CD8-positive, alpha-beta memory T cell (primary cell): ENCODE measurements at regions not wholly inside any gene's neighbourhood (a gene's known extent, or its start where the extent isn't known, plus 50 kb on each side); places are given as distances from the start of the nearest gene placed in this dataset.

Source experiments
- CTCF ChIA-PET: fragments of 350-600 bp; sonication (Branson Sonifier 250); formaldehyde crosslinking; loops from one replicate; lab custom pipeline; 2021; ENCODE audit warnings: antibody characterized with exemption; lab: Charles Lee
- POLR2A ChIA-PET: fragments of 350-600 bp; sonication (Branson Sonifier 250); formaldehyde crosslinking; loops from one replicate; lab custom pipeline; 2021; ENCODE audit warnings: antibody characterized with exemption; lab: Charles Lee
- DNase-seq, 5 donors: peaks; one replicate each; pipeline versions ENCODE4 v3.0.0 to v3.0.0-alpha.2; 2020 to 2022; ENCODE audit warnings: mixed read lengths in 1 of 5
- H3K27ac ChIP-seq: one replicate; pipeline ENCODE4 v1.7.0; 2013; ENCODE audit warnings: low read depth, mild to moderate bottlenecking, low read length, moderate library complexity
- H3K27me3 ChIP-seq: 2 replicates; pipeline ENCODE4 v1.7.0; 2013; ENCODE audit warnings: low read length, mild to moderate bottlenecking; ENCODE audit not compliant: insufficient read depth, poor library complexity, severe bottlenecking
- H3K36me3 ChIP-seq: 2 replicates; pipeline ENCODE4 v1.7.0; 2013; ENCODE audit warnings: mild to moderate bottlenecking, low read length, moderate library complexity; ENCODE audit not compliant: insufficient read depth
- H3K4me1 ChIP-seq: 2 replicates; pipeline ENCODE4 v1.7.0; 2013; ENCODE audit warnings: mild to moderate bottlenecking, low read length, moderate library complexity; ENCODE audit not compliant: insufficient read depth
- H3K4me3 ChIP-seq: 2 replicates; pipeline ENCODE4 v1.7.0; 2013; ENCODE audit warnings: mild to moderate bottlenecking, low read length
- H3K9me3 ChIP-seq: 2 replicates; pipeline ENCODE4 v1.7.0; 2013; ENCODE audit warnings: mild to moderate bottlenecking, low read length
- H3K27ac Mint-ChIP-seq, 8 donors: one replicate each; pipeline ENCODE4 v1.8.0; 2020 to 2021; ENCODE audit warnings: mixed read lengths in 8 of 8, mild to moderate bottlenecking in 6 of 8, inconsistent platforms in 3 of 8, moderate library complexity in 3 of 8
- H3K27me3 Mint-ChIP-seq, 2 donors: one replicate each; pipeline ENCODE4 v1.8.0; 2020 to 2021; ENCODE audit warnings: mixed read lengths in 2 of 2, mild to moderate bottlenecking in 1 of 2, moderate library complexity in 1 of 2
- H3K36me3 Mint-ChIP-seq, 3 donors: one replicate each; pipeline ENCODE4 v1.8.0; 2020 to 2021; ENCODE audit warnings: mixed read lengths in 3 of 3, inconsistent platforms in 1 of 3, mild to moderate bottlenecking in 1 of 3
- H3K4me1 Mint-ChIP-seq, 3 donors: one replicate each; pipeline ENCODE4 v1.8.0; 2020 to 2021; ENCODE audit warnings: mixed read lengths in 3 of 3, inconsistent platforms in 1 of 3, mild to moderate bottlenecking in 1 of 3
- H3K4me3 Mint-ChIP-seq, 7 donors: one replicate each; pipeline ENCODE4 v1.8.0; 2020 to 2021; ENCODE audit warnings: mixed read lengths in 7 of 7, mild to moderate bottlenecking in 6 of 7, moderate library complexity in 4 of 7, inconsistent platforms in 2 of 7
- H3K9me3 Mint-ChIP-seq, 5 donors: one replicate each; pipeline ENCODE4 v1.8.0; 2020 to 2022; ENCODE audit warnings: mixed read lengths in 5 of 5, mild to moderate bottlenecking in 3 of 5, moderate library complexity in 2 of 5, inconsistent platforms in 1 of 5

- no peaks in the 10 kb centered on the region for H3K9me3 ChIP-seq
- no peak overlapping the region for H3K27ac Mint-ChIP-seq
- no peaks in the 10 kb centered on the region for H3K36me3 ChIP-seq
- H3K27me3 Mint-ChIP-seq, result no peaks in the 10 kb centered on the region
- POLR2A ChIA-PET, result no interaction called here
- no peak overlapping the region for H3K27ac ChIP-seq
- H3K27me3 ChIP-seq, result no peaks in the 10 kb centered on the region
- H3K4me1 ChIP-seq, result no peaks in the 10 kb centered on the region
- no peak for DNase-seq
- H3K4me3 Mint-ChIP-seq, result no peak overlapping the region
- CTCF ChIA-PET, result no interaction called here
- no peak overlapping the region for H3K4me3 ChIP-seq
- peaks cover 2 to 32% (median 9%) of the 10 kb centered on the region in 5 donors for H3K9me3 Mint-ChIP-seq
- H3K4me1 Mint-ChIP-seq, result no peaks in the 10 kb centered on the region
- no peaks in the 10 kb centered on the region for H3K36me3 Mint-ChIP-seq
Measured at GRCh38 chr5:27437594-27438200, 399.3 kb upstream of the CDH9 start.

- H3K27me3 ChIP-seq, result no peaks in the 10 kb centered on the region
- Mint-ChIP-seq H3K9me3 (peaks cover 4 to 30% (median 11%) of the 10 kb centered on the region in 5 donors), H3K4me1 (no peaks in the 10 kb centered on the region), H3K27ac (no peak overlapping the region), H3K4me3 (no peak overlapping the region), H3K27me3 (no peaks in the 10 kb centered on the region), H3K36me3 (no peaks in the 10 kb centered on the region)
- no peak for DNase-seq
- POLR2A ChIA-PET, result no interaction called here
- no peaks in the 10 kb centered on the region for H3K4me1 ChIP-seq
- no peak overlapping the region for H3K4me3 ChIP-seq
- no peaks in the 10 kb centered on the region for H3K9me3 ChIP-seq
- CTCF ChIA-PET, result no interaction called here
- no peaks in the 10 kb centered on the region for H3K36me3 ChIP-seq
- no peak overlapping the region for H3K27ac ChIP-seq
Measured at GRCh38 chr5:27434335-27434734, 395.9 kb upstream of the CDH9 start.

- ChIA-PET POLR2A (no interaction called here), CTCF (no interaction called here)
- Histone ChIP-seq H3K27ac (no peak overlapping the region), H3K9me3 (no peaks in the 10 kb centered on the region), H3K4me3 (no peak overlapping the region), H3K36me3 (no peaks in the 10 kb centered on the region), H3K27me3 (no peaks in the 10 kb centered on the region), H3K4me1 (no peaks in the 10 kb centered on the region)
- peaks cover 5 to 36% (median 8%) of the 10 kb centered on the region in 5 donors for H3K9me3 Mint-ChIP-seq
- no peak overlapping the region for H3K4me3 Mint-ChIP-seq
- no peak overlapping the region for H3K27ac Mint-ChIP-seq
- H3K4me1 Mint-ChIP-seq, result no peaks in the 10 kb centered on the region
- no peaks in the 10 kb centered on the region for H3K36me3 Mint-ChIP-seq
- DNase-seq, result no peak
- H3K27me3 Mint-ChIP-seq, result no peaks in the 10 kb centered on the region
Measured at GRCh38 chr5:27414099-27414498, 375.7 kb upstream of the CDH9 start.

- H3K4me1 Mint-ChIP-seq, result no peaks in the 10 kb centered on the region
- H3K36me3 Mint-ChIP-seq, result no peaks in the 10 kb centered on the region
- no peak overlapping the region for H3K27ac ChIP-seq
- POLR2A ChIA-PET, result no interaction called here
- no peaks in the 10 kb centered on the region for H3K27me3 Mint-ChIP-seq
- no peaks in the 10 kb centered on the region for H3K36me3 ChIP-seq
- DNase-seq, result no peak
- CTCF ChIA-PET, result no interaction called here
- H3K4me3 ChIP-seq, result no peak overlapping the region
- H3K27me3 ChIP-seq, result no peaks in the 10 kb centered on the region
- H3K9me3 ChIP-seq, result no peaks in the 10 kb centered on the region
- no peak overlapping the region for H3K4me3 Mint-ChIP-seq
- H3K4me1 ChIP-seq, result no peaks in the 10 kb centered on the region
- peaks cover 4 to 34% (median 11%) of the 10 kb centered on the region in 5 donors for H3K9me3 Mint-ChIP-seq
- no peak overlapping the region for H3K27ac Mint-ChIP-seq
Measured at GRCh38 chr5:27412384-27412783, 374.0 kb upstream of the CDH9 start.

- ChIA-PET CTCF (no interaction called here), POLR2A (no interaction called here)
- DNase-seq, result no peak
- no peaks in the 10 kb centered on the region for H3K4me1 Mint-ChIP-seq
- no peaks in the 10 kb centered on the region for H3K27me3 Mint-ChIP-seq
- no peaks in the 10 kb centered on the region for H3K9me3 ChIP-seq
- H3K9me3 Mint-ChIP-seq, result peaks cover 2 to 26% (median 14%) of the 10 kb centered on the region in 5 donors
- H3K4me3 Mint-ChIP-seq, result no peak overlapping the region
- no peak overlapping the region for H3K4me3 ChIP-seq
- H3K36me3 ChIP-seq, result no peaks in the 10 kb centered on the region
- no peaks in the 10 kb centered on the region for H3K27me3 ChIP-seq
- no peaks in the 10 kb centered on the region for H3K36me3 Mint-ChIP-seq
- H3K27ac Mint-ChIP-seq, result no peak overlapping the region
- H3K27ac ChIP-seq, result no peak overlapping the region
- no peaks in the 10 kb centered on the region for H3K4me1 ChIP-seq
Measured at GRCh38 chr5:27406020-27406419, 367.6 kb upstream of the CDH9 start.

- H3K27me3 Mint-ChIP-seq, result no peaks in the 10 kb centered on the region
Measured at GRCh38 chr5:27403243-27403882, 365.0 kb upstream of the CDH9 start.

GRCh38 chr5:27402828-27403227 lies 364.4 kb upstream of the CDH9 start:
- H3K4me3 Mint-ChIP-seq, result no peak overlapping the region
- no peak overlapping the region for H3K4me3 ChIP-seq
- DNase-seq, result no peak
- no peaks in the 10 kb centered on the region for H3K36me3 ChIP-seq
- no peak overlapping the region for H3K27ac ChIP-seq
- no peak overlapping the region for H3K27ac Mint-ChIP-seq
- H3K4me1 ChIP-seq, result no peaks in the 10 kb centered on the region
- no peaks in the 10 kb centered on the region for H3K4me1 Mint-ChIP-seq
- H3K9me3 Mint-ChIP-seq, result peaks cover 11 to 30% (median 17%) of the 10 kb centered on the region in 5 donors
- no peaks in the 10 kb centered on the region for H3K27me3 ChIP-seq
- H3K9me3 ChIP-seq, result no peaks in the 10 kb centered on the region
- POLR2A ChIA-PET, result no interaction called here
- H3K36me3 Mint-ChIP-seq, result no peaks in the 10 kb centered on the region
- CTCF ChIA-PET, result no interaction called here
- no peaks in the 10 kb centered on the region for H3K27me3 Mint-ChIP-seq

More at GRCh38 chr5:27403243-27403882, 365.0 kb upstream of the CDH9 start:
- Histone ChIP-seq H3K27ac (no peak overlapping the region), H3K27me3 (no peaks in the 10 kb centered on the region), H3K4me1 (no peaks in the 10 kb centered on the region), H3K9me3 (no peaks in the 10 kb centered on the region), H3K36me3 (no peaks in the 10 kb centered on the region), H3K4me3 (no peak overlapping the region)
- H3K27ac Mint-ChIP-seq, result no peak overlapping the region
- POLR2A ChIA-PET, result no interaction called here
- H3K4me3 Mint-ChIP-seq, result no peak overlapping the region
- H3K36me3 Mint-ChIP-seq, result no peaks in the 10 kb centered on the region
- DNase-seq, result no peak
- CTCF ChIA-PET, result no interaction called here
- no peaks in the 10 kb centered on the region for H3K4me1 Mint-ChIP-seq
- peaks cover 11 to 30% (median 20%) of the 10 kb centered on the region in 5 donors for H3K9me3 Mint-ChIP-seq

DNA sequence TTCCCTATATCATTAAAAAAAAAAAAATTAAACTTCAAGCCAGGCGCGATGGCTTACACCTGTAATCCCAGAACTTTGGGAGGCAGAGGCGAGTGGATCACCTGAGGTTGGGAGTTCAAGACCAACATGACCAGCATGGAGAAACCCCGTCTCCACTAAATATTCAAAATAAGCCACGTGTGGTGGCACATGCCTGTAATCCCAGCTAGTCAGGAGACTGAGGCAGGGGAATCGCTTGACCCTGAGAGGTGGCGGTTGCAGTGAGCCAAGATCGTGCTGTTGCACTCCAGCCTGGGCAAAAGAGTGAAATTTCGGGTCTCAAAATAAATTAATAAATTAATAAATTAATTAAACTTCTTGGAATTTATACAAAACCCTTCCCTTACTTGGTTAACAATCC lies 358.6 kb upstream of the CDH9 start:
- DNase-seq, result no peak
- H3K36me3 Mint-ChIP-seq, result no peaks in the 10 kb centered on the region
- H3K27ac ChIP-seq, result no peak overlapping the region
- ChIA-PET POLR2A (no interaction called here), CTCF (no interaction called here)
- no peak overlapping the region for H3K4me3 ChIP-seq
- no peaks in the 10 kb centered on the region for H3K36me3 ChIP-seq
- H3K4me1 Mint-ChIP-seq, result no peaks in the 10 kb centered on the region
- no peaks in the 10 kb centered on the region for H3K9me3 ChIP-seq
- no peaks in the 10 kb centered on the region for H3K4me1 ChIP-seq
- peaks cover 7 to 25% (median 19%) of the 10 kb centered on the region in 5 donors for H3K9me3 Mint-ChIP-seq
- H3K27ac Mint-ChIP-seq, result no peak overlapping the region
- no peaks in the 10 kb centered on the region for H3K27me3 Mint-ChIP-seq
- no peak overlapping the region for H3K4me3 Mint-ChIP-seq
- H3K27me3 ChIP-seq, result no peaks in the 10 kb centered on the region
